Activated T-helper 1 cell treated with Interleukin-2 at 50 U/mL for 16 hours (primary cell): ENCODE measurements at regions not wholly inside any gene's neighbourhood (a gene's known extent, or its start where the extent isn't known, plus 50 kb on each side); places are given as distances from the start of the nearest gene placed in this dataset.
"Not testable (repeated sequence)": the region's sequence is repeated elsewhere in the genome, so short reads cannot be mapped to it uniquely, and the experiment has no call there.

Experiments
- DNase-seq: peaks from one replicate; pipeline ENCODE4 v3.0.0-alpha.2; 2020; ENCODE audit warnings: low read depth

- DNase-seq: not testable (repeated sequence)
These were observed 1100.5 kb upstream of the ALCAM start for GRCh38 chr3:104266219-104266618.

GRCh38 chr3:104269771-104270170 lies 1096.9 kb upstream of the ALCAM start:
- DNase-seq: no peak

- no peak for DNase-seq
These were observed 1093.6 kb upstream of the ALCAM start for GRCh38 chr3:104273046-104273649.

- no peak for DNase-seq
These were observed 1091.5 kb upstream of the ALCAM start for GRCh38 chr3:104275199-104275598.

- DNase-seq: no peak
These were observed 1087.1 kb upstream of the ALCAM start for GRCh38 chr3:104279617-104280016.

GRCh38 chr3:104281713-104282112 lies 1085.0 kb upstream of the ALCAM start:
- no peak for DNase-seq

GRCh38 chr3:104286645-104287044 lies 1080.1 kb upstream of the ALCAM start:
- no peak for DNase-seq

GRCh38 chr3:104291437-104291851 lies 1075.3 kb upstream of the ALCAM start:
- DNase-seq: no peak

GRCh38 chr3:104291878-104292277 lies 1074.8 kb upstream of the ALCAM start:
- DNase-seq: no peak

GRCh38 chr3:104297617-104298016 lies 1069.1 kb upstream of the ALCAM start:
- no peak for DNase-seq

GRCh38 chr3:104298662-104299061 lies 1068.0 kb upstream of the ALCAM start:
- DNase-seq: no peak

- DNase-seq: no peak
These were observed 1050.6 kb upstream of the ALCAM start for GRCh38 chr3:104316118-104316517.

GRCh38 chr3:104323226-104323625 lies 1043.5 kb upstream of the ALCAM start:
- DNase-seq: no peak

GRCh38 chr3:104347291-104347690 lies 1019.4 kb upstream of the ALCAM start:
- no peak for DNase-seq

- no peak for DNase-seq
These were observed 1016.9 kb upstream of the ALCAM start for GRCh38 chr3:104349836-104350235.

GRCh38 chr3:104353951-104354350 lies 1012.8 kb upstream of the ALCAM start:
- no peak for DNase-seq

GRCh38 chr3:104359546-104359945 lies 1007.2 kb upstream of the ALCAM start:
- DNase-seq: no peak

- DNase-seq: no peak
These were observed 1006.7 kb upstream of the ALCAM start for GRCh38 chr3:104360038-104360437.

- DNase-seq: not testable (repeated sequence)
These were observed 1005.0 kb upstream of the ALCAM start for GRCh38 chr3:104361748-104362147.

GRCh38 chr3:104362319-104362718 lies 1004.4 kb upstream of the ALCAM start:
- no peak for DNase-seq

GRCh38 chr3:104367000-104367399 lies 999.7 kb upstream of the ALCAM start:
- no peak for DNase-seq

- DNase-seq: no peak
These were observed 997.9 kb upstream of the ALCAM start for GRCh38 chr3:104368760-104369159.

GRCh38 chr3:104385421-104385820 lies 981.3 kb upstream of the ALCAM start:
- DNase-seq: no peak

GRCh38 chr3:104388619-104389018 lies 978.1 kb upstream of the ALCAM start:
- no peak for DNase-seq

GRCh38 chr3:104392327-104392726 lies 974.4 kb upstream of the ALCAM start:
- DNase-seq: no peak
